NCI-H526 treated with DMSO at 0.1 percent for 48 hours (cell line): ENCODE measurements at regions not wholly inside any gene's neighbourhood (a gene's known extent, or its start where the extent isn't known, plus 50 kb on each side); places are given as distances from the start of the nearest gene placed in this dataset.
"Not testable (repeated sequence)": the region's sequence is repeated elsewhere in the genome, so short reads cannot be mapped to it uniquely, and the experiment has no call there.

Experiments used
- DNase-seq: peaks from one replicate; lab custom pipeline; 2025; lab: John Stamatoyannopoulos, UW

- no peak for DNase-seq
Measured at GRCh38 chr11:69887330-69887729, 68.1 kb upstream of the FGF3 start.

DNA sequence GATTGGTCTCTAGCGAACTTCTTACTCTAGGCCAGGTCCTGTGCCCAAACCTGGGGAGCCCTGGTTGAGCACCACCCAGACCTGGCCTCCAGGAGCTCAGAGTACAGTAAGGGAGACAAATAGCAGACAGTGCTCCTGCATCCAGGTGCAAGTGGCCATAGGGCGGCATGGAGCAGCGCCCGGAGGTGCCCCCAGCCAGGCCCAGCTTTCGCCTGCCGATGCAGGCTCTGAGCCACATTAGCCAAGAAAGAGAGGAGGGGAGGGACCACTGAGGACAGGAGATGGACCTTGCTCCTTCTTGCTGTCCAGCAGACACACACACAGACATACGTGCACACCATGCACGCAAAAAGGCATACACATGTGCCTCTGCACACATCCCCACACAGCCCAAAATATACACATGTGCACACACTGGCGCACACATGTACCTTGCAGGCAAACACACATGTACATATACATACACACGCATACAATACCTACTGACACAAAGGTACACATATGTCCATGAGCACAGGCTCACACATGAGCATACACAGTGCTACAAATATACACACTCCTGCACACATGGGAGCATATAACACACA lies 68.7 kb upstream of the FGF3 start:
- DNase-seq, result no peak

GRCh38 chr11:69888483-69889181 lies 69.4 kb upstream of the FGF3 start:
- DNase-seq, result peak; percentile 36

GRCh38 chr11:69889400-69890318 lies 70.4 kb upstream of the FGF3 start:
- no peak for DNase-seq

GRCh38 chr11:69890476-69890875 lies 71.3 kb upstream of the FGF3 start:
- DNase-seq, result no peak

DNA sequence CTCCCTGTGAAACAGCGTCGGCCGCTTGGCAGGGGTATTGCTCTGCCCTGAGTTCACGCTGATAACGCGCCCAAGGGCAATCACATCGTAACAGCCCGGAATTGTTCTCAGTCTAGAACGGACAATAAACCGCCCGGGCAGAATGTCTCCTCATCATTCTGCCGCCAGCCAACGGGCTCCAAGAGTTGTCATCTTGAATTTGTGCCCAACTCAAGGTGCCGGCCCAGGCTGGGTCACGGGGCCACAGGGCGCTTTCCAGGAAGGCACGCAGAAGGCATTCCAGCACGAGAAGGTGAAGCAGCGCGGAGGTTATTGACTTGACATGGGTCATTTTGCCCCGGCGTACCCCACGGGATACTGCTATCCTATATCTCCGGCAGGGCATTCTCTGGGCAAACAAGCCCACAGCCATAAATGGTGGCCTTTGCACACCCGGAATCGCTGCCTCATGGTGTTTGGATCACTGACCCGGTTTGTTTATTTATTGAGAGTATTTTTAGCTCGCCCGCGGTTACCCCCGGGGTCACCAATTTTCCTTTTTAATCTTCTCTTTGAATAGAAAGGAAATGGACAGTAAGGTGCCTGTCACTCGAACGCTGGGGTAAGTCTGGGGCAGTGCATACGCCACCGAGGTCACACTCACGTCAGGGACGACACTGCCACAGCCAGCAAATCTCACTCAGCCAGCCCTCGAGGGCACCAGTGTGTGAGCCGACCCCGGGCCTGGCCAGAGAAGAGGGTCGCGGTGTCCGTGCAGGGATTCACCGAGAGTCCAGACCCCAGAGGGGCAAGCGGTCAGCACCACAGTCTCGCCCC lies 72.4 kb upstream of the FGF3 start:
- no peak for DNase-seq

- peak; percentile 35 for DNase-seq
Measured at GRCh38 chr11:69892237-69892985, 73.2 kb upstream of the FGF3 start.

GRCh38 chr11:69892986-69893555 lies 73.9 kb upstream of the FGF3 start:
- DNase-seq, result no peak

DNA sequence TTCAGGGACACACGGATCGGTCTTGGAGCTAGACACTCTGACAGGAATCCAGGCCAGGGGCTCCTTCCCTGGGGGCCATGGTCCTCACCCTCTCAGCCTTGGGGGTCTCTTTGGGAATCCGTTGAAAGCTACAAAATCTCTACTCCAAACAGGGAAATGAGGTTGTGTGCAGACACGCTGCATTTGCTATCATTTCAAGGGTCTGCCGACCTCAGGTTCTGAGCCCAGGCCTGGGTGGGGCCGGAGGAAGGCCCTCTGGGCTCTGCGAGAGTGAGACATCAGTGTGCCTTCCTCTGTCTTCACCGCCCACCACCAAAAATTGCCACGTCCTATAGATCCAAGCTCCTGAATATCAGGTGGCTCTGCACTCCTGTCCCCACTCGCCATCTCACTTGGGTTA lies 74.4 kb upstream of the FGF3 start:
- no peak for DNase-seq

DNA sequence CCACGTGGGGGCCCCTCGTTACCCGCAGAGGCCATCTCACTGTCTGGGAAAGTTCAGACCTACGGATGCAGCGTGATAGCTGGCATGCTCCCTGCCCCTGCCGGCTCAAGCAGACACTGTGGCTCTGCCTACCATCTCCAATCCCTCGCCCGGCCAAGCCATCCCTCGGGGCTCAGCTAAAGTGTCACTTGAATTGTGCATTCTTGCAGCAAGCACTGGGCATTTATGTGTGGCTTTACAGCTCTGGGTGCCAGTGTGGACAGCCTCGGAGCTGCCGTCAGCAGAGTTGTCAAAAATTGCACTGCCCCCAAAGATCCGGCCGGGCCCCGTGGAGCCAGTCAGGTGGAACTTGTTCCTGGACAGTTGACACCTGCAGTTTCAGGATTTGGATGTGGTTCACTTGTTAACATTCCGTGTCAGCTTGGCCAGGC lies 75.0 kb upstream of the FGF3 start:
- DNase-seq, result no peak

DNA sequence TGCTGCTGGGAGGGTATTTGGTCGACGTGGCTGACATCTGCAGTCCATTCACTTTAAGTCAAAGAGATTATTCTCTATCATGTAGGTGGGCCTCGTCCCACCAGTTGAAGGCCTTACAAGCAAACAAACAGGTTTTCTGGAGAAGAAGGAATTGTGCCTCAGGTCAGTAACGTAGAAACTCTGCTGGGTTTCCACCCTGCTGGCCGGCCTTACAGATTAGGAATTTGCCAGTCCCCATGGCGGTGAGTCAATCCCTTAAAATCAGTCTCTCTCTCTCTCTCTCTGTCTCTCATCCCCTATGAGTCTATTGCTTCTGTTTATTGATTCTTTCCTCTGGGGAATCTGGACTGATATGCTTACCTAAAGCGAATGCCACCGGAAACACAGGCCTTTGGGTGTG lies 75.4 kb upstream of the FGF3 start:
- no peak for DNase-seq

DNA sequence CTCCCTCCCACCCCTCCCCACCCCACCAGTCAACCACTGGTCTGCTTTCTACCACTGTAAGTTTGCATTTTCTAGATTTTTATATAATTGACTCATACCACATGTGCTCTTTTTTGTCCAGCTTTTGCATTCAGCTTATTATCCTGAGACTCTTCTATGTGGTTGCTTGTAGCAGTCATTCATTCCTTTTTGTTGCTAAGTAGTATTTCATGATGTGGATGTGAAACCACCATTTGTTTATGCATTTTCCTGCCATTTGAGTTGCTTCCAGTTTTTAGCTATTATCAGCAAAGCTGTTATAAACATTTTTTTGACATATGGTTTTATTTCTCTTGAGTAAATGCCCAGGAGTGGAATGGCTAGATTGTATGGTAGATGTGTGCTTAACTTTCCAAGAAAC lies 77.0 kb upstream of the FGF3 start:
- DNase-seq, result no peak

DNA sequence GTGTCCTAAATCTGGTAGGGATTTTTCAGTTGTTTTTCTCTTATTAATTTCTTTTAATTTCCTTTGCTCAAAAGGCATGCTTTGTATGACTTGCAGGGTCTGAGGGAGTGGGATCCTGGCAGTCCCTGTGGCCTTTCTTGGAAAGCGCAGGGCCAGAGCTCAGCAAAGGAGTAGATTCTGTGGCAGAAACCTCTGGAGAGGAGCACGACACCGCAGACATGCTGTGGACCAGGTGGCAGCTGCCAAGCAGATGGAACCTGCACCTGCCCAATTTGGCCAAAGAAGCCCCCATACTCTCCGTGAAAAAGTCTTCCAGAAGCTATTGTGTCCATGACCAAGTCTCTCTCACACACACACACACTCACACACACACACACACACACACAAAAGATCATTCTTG lies 78.9 kb upstream of the FGF3 start:
- DNase-seq, result no peak

DNA sequence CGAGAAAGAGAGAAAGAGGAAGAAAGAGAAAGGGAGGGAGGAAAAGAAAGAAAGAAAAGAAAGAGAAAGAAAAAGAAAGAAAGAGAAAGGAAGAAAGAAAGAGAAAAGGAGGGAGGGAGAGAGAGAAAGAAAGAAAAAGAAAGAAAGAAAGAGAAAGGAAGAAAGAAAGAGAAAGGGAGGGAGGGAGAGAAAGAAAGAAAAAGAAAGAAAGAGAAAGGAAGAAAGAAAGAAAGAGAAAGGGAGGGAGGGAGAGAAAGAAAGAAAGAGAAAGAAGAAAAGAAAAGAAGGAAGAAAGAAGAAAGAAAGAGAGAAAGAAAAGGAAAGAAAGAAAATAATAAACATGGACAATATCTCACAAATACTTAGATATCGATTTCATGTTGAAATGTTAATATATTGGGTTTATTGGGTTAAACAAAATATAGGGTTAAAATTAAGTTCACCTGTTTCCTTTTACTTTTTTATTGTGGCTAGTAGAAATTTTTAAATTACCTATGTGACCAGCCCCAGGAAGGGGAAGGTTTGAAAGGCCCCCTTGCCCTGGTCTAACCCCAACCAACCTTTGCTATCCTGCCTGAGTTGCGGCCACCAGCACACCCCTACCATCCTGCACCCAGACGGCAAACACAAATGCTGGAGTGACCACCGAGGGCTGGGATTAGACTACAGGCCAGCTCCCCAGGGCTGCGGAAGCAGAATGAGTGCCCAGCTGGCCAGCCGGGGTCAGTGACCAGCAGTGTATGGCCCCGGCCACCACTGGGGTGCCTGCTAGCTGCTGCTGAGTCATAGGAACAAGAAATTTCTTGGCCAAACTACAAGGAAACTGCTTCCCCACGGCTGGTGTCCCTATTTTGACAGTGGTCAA lies 81.0 kb upstream of the FGF3 start:
- DNase-seq, result no peak

DNA sequence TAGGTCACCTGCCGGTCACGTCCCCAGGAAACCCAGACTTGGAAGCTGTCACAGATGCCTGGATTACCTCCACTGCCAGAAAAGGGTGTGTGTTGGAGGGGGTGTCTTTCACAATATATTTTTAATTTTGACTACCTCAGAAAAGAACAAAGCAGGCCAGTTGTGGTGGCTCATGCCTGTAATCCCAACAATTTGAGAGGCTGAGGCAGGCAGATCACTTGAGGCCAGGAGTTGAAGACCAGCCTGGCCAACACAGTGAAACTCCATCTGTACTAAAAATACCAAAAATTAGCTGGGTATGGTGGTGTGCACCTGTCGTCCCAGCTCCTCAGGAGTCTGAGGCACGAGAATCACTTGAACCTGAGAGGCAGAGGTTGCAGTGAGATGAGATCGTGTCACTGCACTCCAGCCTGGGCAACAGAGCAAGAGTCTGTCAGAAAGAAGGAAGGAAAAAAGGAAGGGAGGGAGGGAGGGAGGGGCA lies 81.6 kb upstream of the FGF3 start:
- not testable (repeated sequence) for DNase-seq

GRCh38 chr11:69902337-69902736 lies 83.1 kb upstream of the FGF3 start:
- no peak for DNase-seq

- DNase-seq, result no peak
Measured at GRCh38 chr11:69903211-69903610, 84.0 kb upstream of the FGF3 start.

DNA sequence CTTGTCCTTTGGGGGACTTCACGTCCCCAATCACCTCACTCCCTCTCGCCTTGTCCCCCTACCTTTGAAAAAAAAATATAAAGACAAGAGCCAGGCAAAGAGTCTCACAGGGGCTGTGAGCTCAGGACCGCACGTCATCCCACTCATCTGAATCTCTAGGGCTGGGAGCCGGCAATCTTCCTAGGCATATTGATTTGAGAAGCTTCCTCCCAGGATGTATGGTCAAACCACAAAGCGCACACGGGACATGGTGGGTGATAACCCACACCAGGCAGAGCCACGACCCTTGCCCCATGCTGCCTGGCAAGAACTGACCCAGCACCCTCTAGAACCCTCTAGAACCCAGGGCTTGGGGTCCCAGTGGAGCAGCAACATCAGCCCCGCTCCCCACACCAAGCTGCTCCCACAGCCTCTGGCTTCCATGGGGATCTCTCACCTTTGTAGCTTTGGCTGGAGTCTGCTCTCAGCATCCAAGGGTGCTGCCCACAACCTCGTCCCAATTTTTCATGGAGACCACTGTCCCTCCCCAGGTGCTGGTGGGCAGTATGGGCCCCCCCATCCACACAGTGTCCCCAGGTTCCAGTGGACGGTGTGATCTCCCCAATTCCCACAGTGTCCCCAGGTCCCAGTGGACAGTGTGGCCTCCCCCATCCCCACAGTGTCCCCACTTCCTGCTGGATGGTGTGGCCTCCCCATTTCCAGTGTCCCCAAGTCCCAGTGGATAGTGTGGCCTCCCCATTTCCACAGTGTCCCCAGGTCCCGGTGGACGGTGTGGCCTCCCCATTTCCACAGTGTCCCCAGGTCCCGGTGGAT lies 85.2 kb upstream of the FGF3 start:
- DNase-seq, result no peak

GRCh38 chr11:69904974-69905535 lies 85.8 kb upstream of the FGF3 start:
- no peak for DNase-seq
